Common myeloid progenitor, CD34-positive (primary cell): ENCODE measurements at regions not wholly inside any gene's neighbourhood (a gene's known extent, or its start where the extent isn't known, plus 50 kb on each side); places are given as distances from the start of the nearest gene placed in this dataset.

Experiments
- CTCF ChIA-PET: fragments of 350-600 bp; sonication (Branson Sonifier 250); formaldehyde crosslinking; loops from one replicate; lab custom pipeline; 2021; ENCODE audit warnings: antibody characterized with exemption; lab: Charles Lee
- POLR2A ChIA-PET: fragments of 350-600 bp; sonication (Branson Sonifier 250); formaldehyde crosslinking; loops from one replicate; lab custom pipeline; 2021; ENCODE audit warnings: antibody characterized with exemption; lab: Charles Lee
- DNase-seq, 3 donors: peaks; one replicate each; pipeline versions ENCODE4 v3.0.0 to v3.0.0-alpha.2; 2013
- H3K27ac ChIP-seq, 2 experiments: 1 replicate in 1 of 2; 2 replicates in 1 of 2; pipeline ENCODE4 v1.7.0; 2013; ENCODE audit warnings: inconsistent platforms in 2 of 2, low read length in 2 of 2, mild to moderate bottlenecking in 2 of 2, low read depth in 1 of 2, moderate library complexity in 1 of 2; ENCODE audit not compliant: severe bottlenecking in 2 of 2, insufficient read depth in 1 of 2, poor library complexity in 1 of 2
- H3K27me3 ChIP-seq, 5 experiments: replicated peaks in 2 of 5; 1 replicate in 3 of 5; 2 replicates in 2 of 5; pipeline versions ENCODE4 v1.6.1 to v1.7.0; 2013; ENCODE audit warnings: low read length in 4 of 5, mild to moderate bottlenecking in 2 of 5, moderate library complexity in 2 of 5, inconsistent platforms in 1 of 5; ENCODE audit not compliant: insufficient read depth in 5 of 5, control insufficient read depth in 4 of 5
- H3K36me3 ChIP-seq, 4 experiments: 1 replicate in 2 of 4; 2 replicates in 2 of 4; pipeline versions ENCODE4 v1.6.1 to v1.7.0; 2013; ENCODE audit warnings: low read length in 3 of 4, control low read depth in 1 of 4, mild to moderate bottlenecking in 1 of 4; ENCODE audit not compliant: control insufficient read depth in 4 of 4, insufficient read depth in 4 of 4
- H3K4me1 ChIP-seq, 4 experiments: 1 replicate in 3 of 4; 2 replicates in 1 of 4; pipeline versions ENCODE4 v1.6.1 to v1.7.1; 2013; ENCODE audit warnings: low read length in 3 of 4, mild to moderate bottlenecking in 3 of 4, control low read depth in 1 of 4, inconsistent platforms in 1 of 4, moderate library complexity in 1 of 4; ENCODE audit not compliant: control insufficient read depth in 4 of 4, insufficient read depth in 4 of 4; ENCODE audit errors: control extremely low read depth in 1 of 4
- H3K4me3 ChIP-seq, 7 experiments: 1 replicate in 4 of 7; 2 replicates in 3 of 7; pipeline versions ENCODE4 v1.5.1 to v1.7.0; 2013; ENCODE audit warnings: mild to moderate bottlenecking in 7 of 7, low read length in 6 of 7, moderate library complexity in 6 of 7, inconsistent platforms in 2 of 7, low read depth in 2 of 7, control low read depth in 1 of 7; ENCODE audit not compliant: insufficient read depth in 4 of 7, control insufficient read depth in 1 of 7; ENCODE audit errors: extremely low read depth in 1 of 7
- H3K9me3 ChIP-seq, 5 experiments: 1 replicate in 4 of 5; 2 replicates in 1 of 5; pipeline versions ENCODE4 v1.6.1 to v1.7.1; 2013; ENCODE audit warnings: low read length in 4 of 5, mild to moderate bottlenecking in 2 of 5, inconsistent platforms in 1 of 5, low read depth in 1 of 5, moderate library complexity in 1 of 5; ENCODE audit not compliant: control insufficient read depth in 4 of 5, insufficient read depth in 2 of 5; ENCODE audit errors: control extremely low read depth in 1 of 5
- WGBS: methylation state at CpG from one replicate; pipeline ENCODE4 v1.1.5; 2013; ENCODE audit not compliant: insufficient coverage; 5-methylcytosine and 5-hydroxymethylcytosine counted together

- WGBS: 100% methylated on average over 3 of the region's 8 CpGs
- CTCF ChIA-PET: no interaction called here
- Histone ChIP-seq H3K36me3 (no peaks in the 10 kb centered on the region), H3K27ac (no peak overlapping the region), H3K4me3 (no peak overlapping the region), H3K27me3 (peaks cover 0 to 1% (median 0%) of the 10 kb centered on the region in 5 experiments), H3K9me3 (peaks cover 0 to 2% (median 0%) of the 10 kb centered on the region in 5 experiments), H3K4me1 (no peaks in the 10 kb centered on the region)
- no peak for DNase-seq
- POLR2A ChIA-PET: no interaction called here
These were observed 279.4 kb downstream of the PARN start for GRCh38 chr16:14350626-14351025.

- POLR2A ChIA-PET: interaction anchor here (0.6 kb wide), 1 partner anchor 260 kb away, joined by 3 read pairs; no protein-coding TSS in a partner anchor
- DNase-seq: no peak
- 97% methylated on average over 6 of the region's 8 CpGs for WGBS
- H3K4me1 ChIP-seq: no peaks in the 10 kb centered on the region
- CTCF ChIA-PET: no interaction called here
- peaks cover 0 to 1% (median 0%) of the 10 kb centered on the region in 5 experiments for H3K27me3 ChIP-seq
- peaks cover 0 to 2% (median 0%) of the 10 kb centered on the region in 5 experiments for H3K9me3 ChIP-seq
- H3K4me3 ChIP-seq: no peak overlapping the region
- no peak overlapping the region for H3K27ac ChIP-seq
- no peaks in the 10 kb centered on the region for H3K36me3 ChIP-seq
These were observed 279.0 kb downstream of the MRTFB start for GRCh38 chr16:14350081-14350480.

GRCh38 chr16:14347706-14348105 is 276.6 kb downstream of the MRTFB start:
- H3K36me3 ChIP-seq: no peaks in the 10 kb centered on the region
- peaks cover 0 to 2% (median 0%) of the 10 kb centered on the region in 5 experiments for H3K9me3 ChIP-seq
- POLR2A ChIA-PET: no interaction called here
- no peak for DNase-seq
- H3K27me3 ChIP-seq: peaks cover 0 to 3% (median 0%) of the 10 kb centered on the region in 5 experiments
- no peak overlapping the region for H3K4me3 ChIP-seq
- no peaks in the 10 kb centered on the region for H3K4me1 ChIP-seq
- CTCF ChIA-PET: no interaction called here
- WGBS: 96% methylated on average over 8 of the region's 12 CpGs
- no peak overlapping the region for H3K27ac ChIP-seq

- CTCF ChIA-PET: no interaction called here
- Histone ChIP-seq H3K27me3 (peaks cover 0 to 3% (median 0%) of the 10 kb centered on the region in 5 experiments), H3K4me3 (no peak overlapping the region), H3K9me3 (peaks cover 2 to 6% (median 4%) of the 10 kb centered on the region in 5 experiments), H3K36me3 (no peaks in the 10 kb centered on the region), H3K4me1 (no peaks in the 10 kb centered on the region), H3K27ac (no peak overlapping the region)
- WGBS: 81% methylated on average over 6 of the region's 9 CpGs
- POLR2A ChIA-PET: no interaction called here
- DNase-seq: no peak
These were observed 275.4 kb downstream of the MRTFB start for GRCh38 chr16:14346278-14347142.

- peaks cover 2 to 8% (median 5%) of the 10 kb centered on the region in 5 experiments for H3K9me3 ChIP-seq
- no peak overlapping the region for H3K27ac ChIP-seq
- H3K36me3 ChIP-seq: no peaks in the 10 kb centered on the region
- H3K4me3 ChIP-seq: no peak overlapping the region
- no peaks in the 10 kb centered on the region for H3K4me1 ChIP-seq
- CTCF ChIA-PET: no interaction called here
- no peak for DNase-seq
- POLR2A ChIA-PET: no interaction called here
- peaks cover 0 to 3% (median 0%) of the 10 kb centered on the region in 5 experiments for H3K27me3 ChIP-seq
- 90% methylated on average over 18 of the region's 19 CpGs for WGBS
These were observed 274.5 kb downstream of the MRTFB start for GRCh38 chr16:14345512-14346115.

GRCh38 chr16:14344945-14345344 is 273.8 kb downstream of the MRTFB start:
- no peak overlapping the region for H3K27ac ChIP-seq
- CTCF ChIA-PET: no interaction called here

GRCh38 chr16:14344292-14344691 is 273.2 kb downstream of the MRTFB start:
- Histone ChIP-seq H3K36me3 (no peaks in the 10 kb centered on the region), H3K27ac (no peak overlapping the region), H3K9me3 (peaks cover 2 to 8% (median 5%) of the 10 kb centered on the region in 5 experiments), H3K4me1 (no peaks in the 10 kb centered on the region), H3K27me3 (peaks cover 0 to 3% (median 0%) of the 10 kb centered on the region in 5 experiments), H3K4me3 (no peak overlapping the region)
- ChIA-PET CTCF (no interaction called here), POLR2A (interaction anchor here (0.6 kb wide), 1 partner anchor 25 kb away, joined by 3 read pairs; no protein-coding TSS in a partner anchor)
- 76% methylated on average over 4 of the region's 5 CpGs for WGBS
- DNase-seq: no peak

More at GRCh38 chr16:14344945-14345344, 273.8 kb downstream of the MRTFB start:
- WGBS: 95% methylated on average over 7 of the region's 9 CpGs
- H3K4me3 ChIP-seq: no peak overlapping the region
- no peaks in the 10 kb centered on the region for H3K36me3 ChIP-seq
- H3K4me1 ChIP-seq: no peaks in the 10 kb centered on the region
- peaks cover 2 to 8% (median 5%) of the 10 kb centered on the region in 5 experiments for H3K9me3 ChIP-seq
- POLR2A ChIA-PET: no interaction called here
- peaks cover 0 to 3% (median 0%) of the 10 kb centered on the region in 5 experiments for H3K27me3 ChIP-seq
- DNase-seq: no peak
